ENCODE measurements at regions not wholly inside any gene's neighbourhood (a gene's known extent, or its start where the extent isn't known, plus 50 kb on each side); places are given as distances from the start of the nearest gene placed in this dataset.

- Histone ChIP-seq H3K23ac (ENCODE audit: low read depth, low read length) (no peak overlapping the region), H3K27ac (ENCODE audit: insufficient read depth, low read length) (no peak overlapping the region), H2BK15ac (ENCODE audit: low read depth, low read length) (no peak overlapping the region), H4K8ac (ENCODE audit: low read depth in 2 of 2, low read length in 2 of 2) (no peak overlapping the region), H3K9me3 (ENCODE audit: control insufficient read depth, insufficient read depth, low read length) (no peaks in the 10 kb centered on the region), H3K18ac (ENCODE audit: low read depth, low read length) (no peak overlapping the region), H4K20me1 (ENCODE audit: insufficient read depth, low read length) (no peaks in the 10 kb centered on the region), H3K9me1 (ENCODE audit: insufficient read depth, low read length) (no peaks in the 10 kb centered on the region), H2BK20ac (ENCODE audit: low read depth, low read length) (no peak overlapping the region), H2AK5ac (ENCODE audit: low read depth, low read length) (no peak overlapping the region), H3K4ac (ENCODE audit: low read depth, low read length) (no peak overlapping the region), H2BK120ac (ENCODE audit: low read depth, low read length) (no peak overlapping the region), H4K5ac (ENCODE audit: low read depth, low read length) (no peak overlapping the region), H4K91ac (ENCODE audit: insufficient read depth, low read depth, low read length) (no peak overlapping the region), H3K79me1 (ENCODE audit: low read depth in 1 of 2, low read length in 2 of 2) (no peaks in the 10 kb centered on the region), H3K36me3 (ENCODE audit: control insufficient read depth, insufficient read depth, low read length) (no peaks in the 10 kb centered on the region), H2BK5ac (ENCODE audit: low read depth, low read length, poor library complexity, severe bottlenecking) (no peak overlapping the region), H3K27me3 (ENCODE audit: control insufficient read depth, insufficient read depth, low read length) (no peaks in the 10 kb centered on the region), H2AFZ (replicated peaks; ENCODE audit: low read length, poor library complexity) (no peak overlapping the region), H3K4me2 (ENCODE audit: low read depth, low read length) (no peak overlapping the region), H2AK9ac (replicated peaks; ENCODE audit: low read depth, low read length, poor library complexity) (no peak overlapping the region), H3K56ac (ENCODE audit: extremely low read depth, insufficient read depth, low read length) (no peak overlapping the region), H3K4me1 (ENCODE audit: control insufficient read depth, insufficient read depth, low read length) (no peaks in the 10 kb centered on the region), H3K4me3 (ENCODE audit: insufficient read depth, low read depth, low read length) (no peak overlapping the region), H3K9ac (ENCODE audit: low read depth, low read length) (no peak overlapping the region), H3K14ac (replicated peaks; ENCODE audit: low read depth, low read length) (no peak overlapping the region)
- BruUV-seq (replicated peaks): no TSS peak
- ChIA-PET POLR2A (ENCODE audit: unreplicated experiment) (no interaction called here), CTCF (no interaction called here)
- intact Hi-C loops (cut with micrococcal nuclease) (no loop called here), dilution Hi-C loops (cut with HindIII; ENCODE audit: low sequenced_read_pairs, unreplicated experiment) (no loop called here), in situ Hi-C loops (cut with MboI; ENCODE audit: low sequenced_read_pairs) (no loop called here)
- no peak for DNase-seq
- WGBS, 2 experiments (ENCODE audit: extremely low coverage in 2 of 2, insufficient read length in 1 of 2): no CpG with 5 or more reads among the region's 3 CpGs
- TF ChIP-seq NFE2L2 (IDR thresholded peaks at IDR 0.05; ENCODE audit: low read depth, low read length): no peak
- no peak for TF ChIP-seq BHLHE40 (IDR thresholded peaks at IDR 0.05; ENCODE audit: low read depth, low read length)
- TF ChIP-seq CHD1 (IDR thresholded peaks at IDR 0.05; ENCODE audit: low read depth, low read length): no peak
- TF ChIP-seq FOS (IDR thresholded peaks at IDR 0.05; ENCODE audit: low read depth, low read length): no peak
- TF ChIP-seq MXI1 (IDR thresholded peaks at IDR 0.05; ENCODE audit: borderline replicate concordance, low read depth, low read length): no peak
- no peak for TF ChIP-seq RCOR1 (IDR thresholded peaks at IDR 0.05; ENCODE audit: insufficient replicate concordance, low read length)
- TF ChIP-seq, protein P1, sequence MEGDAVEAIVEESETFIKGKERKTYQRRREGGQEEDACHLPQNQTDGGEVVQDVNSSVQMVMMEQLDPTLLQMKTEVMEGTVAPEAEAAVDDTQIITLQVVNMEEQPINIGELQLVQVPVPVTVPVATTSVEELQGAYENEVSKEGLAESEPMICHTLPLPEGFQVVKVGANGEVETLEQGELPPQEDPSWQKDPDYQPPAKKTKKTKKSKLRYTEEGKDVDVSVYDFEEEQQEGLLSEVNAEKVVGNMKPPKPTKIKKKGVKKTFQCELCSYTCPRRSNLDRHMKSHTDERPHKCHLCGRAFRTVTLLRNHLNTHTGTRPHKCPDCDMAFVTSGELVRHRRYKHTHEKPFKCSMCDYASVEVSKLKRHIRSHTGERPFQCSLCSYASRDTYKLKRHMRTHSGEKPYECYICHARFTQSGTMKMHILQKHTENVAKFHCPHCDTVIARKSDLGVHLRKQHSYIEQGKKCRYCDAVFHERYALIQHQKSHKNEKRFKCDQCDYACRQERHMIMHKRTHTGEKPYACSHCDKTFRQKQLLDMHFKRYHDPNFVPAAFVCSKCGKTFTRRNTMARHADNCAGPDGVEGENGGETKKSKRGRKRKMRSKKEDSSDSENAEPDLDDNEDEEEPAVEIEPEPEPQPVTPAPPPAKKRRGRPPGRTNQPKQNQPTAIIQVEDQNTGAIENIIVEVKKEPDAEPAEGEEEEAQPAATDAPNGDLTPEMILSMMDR (conservative IDR thresholded peaks at IDR 0.05; ENCODE audit: low read depth, low read length): no peak
- TF ChIP-seq SMC3 (IDR thresholded peaks at IDR 0.05; ENCODE audit: low read depth, low read length): no peak
- no peak for TF ChIP-seq RFX5 (IDR thresholded peaks at IDR 0.05; ENCODE audit: low read depth, low read length)
- TF ChIP-seq POLR2A (IDR thresholded peaks at IDR 0.05; ENCODE audit: low read depth, low read length): no peak
- TF ChIP-seq, protein P2, sequence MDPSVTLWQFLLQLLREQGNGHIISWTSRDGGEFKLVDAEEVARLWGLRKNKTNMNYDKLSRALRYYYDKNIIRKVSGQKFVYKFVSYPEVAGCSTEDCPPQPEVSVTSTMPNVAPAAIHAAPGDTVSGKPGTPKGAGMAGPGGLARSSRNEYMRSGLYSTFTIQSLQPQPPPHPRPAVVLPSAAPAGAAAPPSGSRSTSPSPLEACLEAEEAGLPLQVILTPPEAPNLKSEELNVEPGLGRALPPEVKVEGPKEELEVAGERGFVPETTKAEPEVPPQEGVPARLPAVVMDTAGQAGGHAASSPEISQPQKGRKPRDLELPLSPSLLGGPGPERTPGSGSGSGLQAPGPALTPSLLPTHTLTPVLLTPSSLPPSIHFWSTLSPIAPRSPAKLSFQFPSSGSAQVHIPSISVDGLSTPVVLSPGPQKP (IDR thresholded peaks at IDR 0.05; ENCODE audit: borderline replicate concordance, low read depth, low read length): no peak
- no peak for TF ChIP-seq MAZ (IDR thresholded peaks at IDR 0.05; ENCODE audit: borderline replicate concordance, low read depth, low read length)
- no peak for TF ChIP-seq MAFK (IDR thresholded peaks at IDR 0.05; ENCODE audit: low read depth, low read length)
- TF ChIP-seq CEBPB (IDR thresholded peaks at IDR 0.05; ENCODE audit: low read depth, low read length): no peak
- TF ChIP-seq, protein P3, sequence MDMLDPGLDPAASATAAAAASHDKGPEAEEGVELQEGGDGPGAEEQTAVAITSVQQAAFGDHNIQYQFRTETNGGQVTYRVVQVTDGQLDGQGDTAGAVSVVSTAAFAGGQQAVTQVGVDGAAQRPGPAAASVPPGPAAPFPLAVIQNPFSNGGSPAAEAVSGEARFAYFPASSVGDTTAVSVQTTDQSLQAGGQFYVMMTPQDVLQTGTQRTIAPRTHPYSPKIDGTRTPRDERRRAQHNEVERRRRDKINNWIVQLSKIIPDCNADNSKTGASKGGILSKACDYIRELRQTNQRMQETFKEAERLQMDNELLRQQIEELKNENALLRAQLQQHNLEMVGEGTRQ (IDR thresholded peaks at IDR 0.05; ENCODE audit: low read depth, low read length): no peak
- no peak for TF ChIP-seq RAD21 (IDR thresholded peaks at IDR 0.05; ENCODE audit: low read length)
- no peak for ATAC-seq (ENCODE audit: low read depth)
These were observed 92.2 kb upstream of the CCNG1 start for GRCh38 chr5:163345216-163345615.

Data from IMR-90 (cell line).